HepG2 (cell line): ENCODE measurements at regions not wholly inside any gene's neighbourhood (a gene's known extent, or its start where the extent isn't known, plus 50 kb on each side); places are given as distances from the start of the nearest gene placed in this dataset.

Experiments
- ETV6 ChIP-seq: sonication (generic); formaldehyde crosslinking; conservative IDR thresholded peaks from 2 replicates; pipeline ENCODE4 v1.4.0; 2020; ENCODE audit warnings: missing genetic modification reagents
- MYC ChIP-seq: sonication (generic); formaldehyde crosslinking; IDR thresholded peaks from 2 replicates; pipeline ENCODE4 v1.9.0; 2021; ENCODE audit warnings: missing genetic modification reagents, borderline replicate concordance
- NCOA5 ChIP-seq: sonication (generic); formaldehyde crosslinking; IDR thresholded peaks from 2 replicates; pipeline ENCODE4 v1.4.0; 2020; ENCODE audit warnings: missing genetic modification reagents
- NKX3-1 ChIP-seq: sonication (generic); formaldehyde crosslinking; IDR thresholded peaks from 2 replicates; pipeline ENCODE4 v1.5.0; 2020; ENCODE audit warnings: missing genetic modification reagents
- PCBP1 ChIP-seq: fragments of 200-400 bp; formaldehyde crosslinking; IDR thresholded peaks from 2 replicates; pipeline ENCODE4 v1.6.1; 2017; ENCODE audit warnings: mild to moderate bottlenecking, low read depth, low read length, borderline replicate concordance
- POLR2A ChIP-seq, 2 experiments: IDR thresholded peaks; 2 replicates each; pipeline ENCODE4 v1.6.1; 2011; ENCODE audit warnings: low read depth in 2 of 2, low read length in 2 of 2, mild to moderate bottlenecking in 1 of 2, moderate library complexity in 1 of 2; ENCODE audit not compliant: insufficient read depth in 1 of 2
- RAD21 ChIP-seq: fragments of 450-650 bp; formaldehyde crosslinking; IDR thresholded peaks from 2 replicates; pipeline ENCODE4 v1.5.0; 2020; ENCODE audit warnings: mild to moderate bottlenecking
- SMARCE1 ChIP-seq: fragments of 450-650 bp; IDR thresholded peaks from 2 replicates; pipeline ENCODE4 v1.6.1; 2017; ENCODE audit warnings: borderline replicate concordance
- ZFP36 ChIP-seq: fragments of 150-350 bp; IDR thresholded peaks from 2 replicates; pipeline ENCODE4 v1.6.1; 2018; ENCODE audit warnings: borderline replicate concordance, low read length, low read depth; ENCODE audit not compliant: partially characterized antibody
- ZFP41 ChIP-seq: sonication (generic); formaldehyde crosslinking; IDR thresholded peaks from 2 replicates; pipeline ENCODE4 v1.4.0; 2020; ENCODE audit warnings: mild to moderate bottlenecking, missing genetic modification reagents, borderline replicate concordance
- ZNF619 ChIP-seq: sonication (generic); formaldehyde crosslinking; IDR thresholded peaks from 2 replicates; pipeline ENCODE4 v1.4.0; 2020; ENCODE audit warnings: mild to moderate bottlenecking, missing genetic modification reagents
- ZNF674 ChIP-seq: sonication (generic); formaldehyde crosslinking; IDR thresholded peaks from 2 replicates; pipeline ENCODE4 v1.5.0; 2020; ENCODE audit warnings: low read depth, mild to moderate bottlenecking, missing genetic modification reagents
- TF ChIP-seq, protein P1 (sequence below), 2 experiments: sonication (generic) in 1 of 2; formaldehyde crosslinking in 1 of 2; IDR thresholded peaks; 2 replicates each; pipeline versions ENCODE4 v1.5.1 to v1.6.1; 2011 to 2020; ENCODE audit warnings: borderline replicate concordance in 1 of 2, low read depth in 1 of 2, low read length in 1 of 2, mild to moderate bottlenecking in 1 of 2, missing genetic modification reagents in 1 of 2, moderate library complexity in 1 of 2

GRCh38 chr3:145889730-145890129 is 271.3 kb downstream of the PLOD2 start:
- TF ChIP-seq RAD21 (CRISPR knock-in tag) (no peak), SMARCE1 (no peak), NCOA5 (CRISPR knock-in tag) (no peak), MYC (CRISPR knock-in tag) (no peak), ZNF674 (CRISPR knock-in tag) (no peak), ZNF619 (CRISPR knock-in tag) (no peak), ZFP41 (CRISPR knock-in tag) (no peak), NKX3-1 (CRISPR knock-in tag) (no peak), ETV6 (CRISPR knock-in tag) (no peak), ZFP36 (no peak), POLR2A (IDR thresholded peaks at IDR 0.05; ENCODE audit: insufficient read depth in 1 of 2, low read depth in 2 of 2, low read length in 2 of 2) (no peak), PCBP1 (no peak)
- TF ChIP-seq, protein P1, sequence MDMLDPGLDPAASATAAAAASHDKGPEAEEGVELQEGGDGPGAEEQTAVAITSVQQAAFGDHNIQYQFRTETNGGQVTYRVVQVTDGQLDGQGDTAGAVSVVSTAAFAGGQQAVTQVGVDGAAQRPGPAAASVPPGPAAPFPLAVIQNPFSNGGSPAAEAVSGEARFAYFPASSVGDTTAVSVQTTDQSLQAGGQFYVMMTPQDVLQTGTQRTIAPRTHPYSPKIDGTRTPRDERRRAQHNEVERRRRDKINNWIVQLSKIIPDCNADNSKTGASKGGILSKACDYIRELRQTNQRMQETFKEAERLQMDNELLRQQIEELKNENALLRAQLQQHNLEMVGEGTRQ (IDR thresholded peaks at IDR 0.05; ENCODE audit: low read depth, low read length) = no peak
- TF ChIP-seq, protein P1 (CRISPR knock-in tag; IDR thresholded peaks at IDR 0.05; ENCODE audit: borderline replicate concordance) = no peak
